Right lobe of liver (tissue), 6 donors: ENCODE measurements at regions not wholly inside any gene's neighbourhood (a gene's known extent, or its start where the extent isn't known, plus 50 kb on each side); places are given as distances from the start of the nearest gene placed in this dataset.
A peak's percentile ranks its signal among the peaks of the same experiment; 100 is the strongest.

Experiments
- ATAC-seq, 4 donors: fragments of 200-7000 bp; cut with Tn5 transposase; one replicate each; pipeline ENCODE4 v1.9.1; 2020; ENCODE audit warnings: mild to moderate bottlenecking in 4 of 4, moderate library complexity in 4 of 4
- DNase-seq, 3 donors: peaks; one replicate each; pipeline ENCODE4 v3.0.0-alpha.2; 2020
- H3K27ac ChIP-seq, 3 donors: fragments of 200-600 bp; one replicate each; pipeline ENCODE4 v1.8.0; 2022
- H3K27me3 ChIP-seq, 2 donors: fragments of 200-600 bp; one replicate each; pipeline ENCODE4 v1.8.0; 2022
- H3K36me3 ChIP-seq, 4 donors: fragments of 200-600 bp; sonication (generic) in 1 of 4; one replicate each; pipeline versions ENCODE4 v1.5.1 to v1.8.0; 2017 to 2022; ENCODE audit warnings: control low read depth in 1 of 4
- H3K4me1 ChIP-seq, 4 donors: fragments of 200-600 bp; sonication (generic) in 1 of 4; one replicate each; pipeline versions ENCODE4 v1.5.1 to v1.8.0; 2017 to 2022; ENCODE audit warnings: control low read depth in 1 of 4
- H3K4me3 ChIP-seq, 3 donors: fragments of 200-600 bp; one replicate each; pipeline ENCODE4 v1.8.0; 2022
- H3K9me3 ChIP-seq, 4 donors: fragments of 200-600 bp; sonication (generic) in 1 of 4; one replicate each; pipeline versions ENCODE4 v1.5.1 to v1.8.0; 2017 to 2022; ENCODE audit warnings: control low read depth in 1 of 4
- POLR2A ChIP-seq: fragments of 450-650 bp; IDR thresholded peaks from one replicate; pipeline ENCODE4 v1.6.1; 2017; ENCODE audit warnings: antibody characterized with exemption, mild to moderate bottlenecking
- WGBS: methylation state at CpG from one replicate; pipeline ENCODE4 v1.1.6; 2018; ENCODE audit warnings: low coverage, low lambda C conversion rate; ENCODE audit not compliant: insufficient coverage; ENCODE audit errors: missing lambda C conversion rate; 5-methylcytosine and 5-hydroxymethylcytosine counted together
- intact Hi-C, 2 donors: fragments of 100-400 bp; cut with DNase I; formaldehyde crosslinking; loops; one replicate each; pipeline versions ENCODE4 v1.11.2 to v1.14.1; 2022
- TF ChIP-seq, protein P1 (sequence below), 4 donors: fragments of 200-600 bp in 3 of 4; fragments of 450-650 bp in 1 of 4; IDR thresholded peaks; one replicate each; pipeline versions ENCODE4 v1.5.1 to v1.8.0; 2016 to 2022; ENCODE audit warnings: antibody characterized with exemption in 4 of 4, mild to moderate bottlenecking in 2 of 4
- donor health status: DM: no; HTN: yes; CAD: no.
- donor health status: DM: no; HTN: no; CAD: no.
- donor health status: DM: no; HTN: no; CAD: no.
- donor health status: DM: no; HTN: yes; CAD: no.
- donor health status: DM: no; HTN: yes; CAD: no.

DNA sequence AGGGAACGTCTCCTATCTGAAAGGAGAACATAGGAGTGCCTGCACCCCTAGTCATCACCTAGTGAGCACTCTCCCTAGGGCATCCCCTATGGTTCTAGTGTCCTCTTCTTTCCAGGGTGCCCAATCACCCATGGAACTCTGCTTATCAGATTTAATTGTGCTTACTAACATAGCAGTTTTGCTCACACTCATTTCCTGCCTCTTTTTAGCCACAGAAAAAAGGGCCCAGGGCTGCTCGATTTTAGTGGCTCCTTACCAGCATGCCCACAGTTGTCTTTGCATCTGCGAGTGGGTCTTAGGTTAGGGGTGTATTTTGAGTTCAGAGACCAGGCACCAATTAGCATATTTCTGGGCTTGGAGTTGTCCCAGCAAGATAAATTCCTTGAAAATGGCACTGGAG lies 1110.2 kb downstream of the TAF11L14 start:
- Histone ChIP-seq H3K4me3 (no peak overlapping the region), H3K4me1 (no peaks in the 10 kb centered on the region)

DNA sequence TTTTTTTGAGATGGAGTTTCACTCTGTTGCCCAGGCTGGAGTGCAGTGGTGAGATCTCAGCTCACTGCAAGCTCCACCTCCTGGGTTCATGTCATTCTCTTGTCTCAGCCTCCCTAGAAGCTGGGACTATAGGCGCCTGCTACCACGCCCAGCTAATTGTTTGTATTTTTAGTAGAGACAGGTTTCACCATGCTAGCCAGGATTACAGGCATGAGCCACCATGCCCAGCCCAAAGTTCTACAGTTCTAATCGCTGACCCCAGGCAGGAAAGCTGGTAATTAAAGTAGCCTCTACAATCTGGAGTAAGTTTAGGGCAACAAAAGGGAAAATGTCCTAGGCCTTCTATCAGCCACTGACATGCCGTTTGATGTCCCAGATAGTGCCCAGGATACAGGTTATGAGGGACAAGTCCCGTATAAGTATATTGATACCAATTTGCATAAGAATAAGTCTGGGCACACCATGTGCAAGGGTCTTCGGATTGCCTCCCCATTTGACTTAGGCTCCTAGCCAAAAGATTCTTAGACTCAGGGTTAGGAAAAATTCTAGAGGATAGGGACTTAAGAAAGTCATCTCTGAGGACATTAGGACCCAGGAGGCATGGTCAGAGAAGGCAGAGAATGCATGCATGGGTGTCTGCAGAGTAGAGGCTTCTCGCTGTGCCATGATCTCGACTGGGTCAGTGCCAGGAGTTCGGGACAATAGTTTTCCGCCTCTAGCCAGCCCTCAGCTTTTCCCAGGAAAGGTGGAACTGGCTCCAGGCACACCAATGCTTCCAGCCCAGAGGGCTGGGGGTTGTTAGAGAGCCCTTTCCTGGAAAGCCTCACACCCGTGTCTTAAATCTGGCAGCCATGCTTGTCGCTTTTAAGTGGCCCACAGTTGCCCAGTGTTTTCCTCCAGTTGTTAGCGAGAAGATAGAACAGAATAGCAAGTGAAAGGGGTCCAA lies 1111.1 kb downstream of the TAF11L14 start:
- DNase-seq = peak; percentile 41 to 70 (median 57)
- H3K36me3 ChIP-seq = no peaks in the 10 kb centered on the region
- H3K27ac ChIP-seq = peak overlapping the region; percentile 65 to 78 (median 71)
- ATAC-seq = peak; percentile 74 to 82 (median 78)
- peak overlapping the region; percentile 49 to 62 (median 62) for H3K4me3 ChIP-seq
- no peaks in the 10 kb centered on the region for H3K27me3 ChIP-seq
- no peaks in the 10 kb centered on the region for H3K9me3 ChIP-seq
- TF ChIP-seq POLR2A = no peak
- TF ChIP-seq, protein P1, sequence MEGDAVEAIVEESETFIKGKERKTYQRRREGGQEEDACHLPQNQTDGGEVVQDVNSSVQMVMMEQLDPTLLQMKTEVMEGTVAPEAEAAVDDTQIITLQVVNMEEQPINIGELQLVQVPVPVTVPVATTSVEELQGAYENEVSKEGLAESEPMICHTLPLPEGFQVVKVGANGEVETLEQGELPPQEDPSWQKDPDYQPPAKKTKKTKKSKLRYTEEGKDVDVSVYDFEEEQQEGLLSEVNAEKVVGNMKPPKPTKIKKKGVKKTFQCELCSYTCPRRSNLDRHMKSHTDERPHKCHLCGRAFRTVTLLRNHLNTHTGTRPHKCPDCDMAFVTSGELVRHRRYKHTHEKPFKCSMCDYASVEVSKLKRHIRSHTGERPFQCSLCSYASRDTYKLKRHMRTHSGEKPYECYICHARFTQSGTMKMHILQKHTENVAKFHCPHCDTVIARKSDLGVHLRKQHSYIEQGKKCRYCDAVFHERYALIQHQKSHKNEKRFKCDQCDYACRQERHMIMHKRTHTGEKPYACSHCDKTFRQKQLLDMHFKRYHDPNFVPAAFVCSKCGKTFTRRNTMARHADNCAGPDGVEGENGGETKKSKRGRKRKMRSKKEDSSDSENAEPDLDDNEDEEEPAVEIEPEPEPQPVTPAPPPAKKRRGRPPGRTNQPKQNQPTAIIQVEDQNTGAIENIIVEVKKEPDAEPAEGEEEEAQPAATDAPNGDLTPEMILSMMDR (IDR thresholded peaks at IDR 0.05) = no peak
- no peaks in the 10 kb centered on the region for H3K4me1 ChIP-seq
- WGBS = 24% methylated on average over 8 of the region's 13 CpGs
- intact Hi-C loops = no loop called here

More for the DNA sequence above, 1110.2 kb downstream of the TAF11L14 start:
- Histone ChIP-seq H3K9me3 (no peaks in the 10 kb centered on the region), H3K36me3 (no peaks in the 10 kb centered on the region), H3K27ac (no peak overlapping the region), H3K27me3 (no peaks in the 10 kb centered on the region)
- WGBS = 61% methylated on average over 3 of the region's 3 CpGs
- intact Hi-C loops = no loop called here
- no peak for TF ChIP-seq POLR2A
- TF ChIP-seq, protein P1 (IDR thresholded peaks at IDR 0.05) = no peak
- DNase-seq = no peak
- ATAC-seq = no peak

DNA sequence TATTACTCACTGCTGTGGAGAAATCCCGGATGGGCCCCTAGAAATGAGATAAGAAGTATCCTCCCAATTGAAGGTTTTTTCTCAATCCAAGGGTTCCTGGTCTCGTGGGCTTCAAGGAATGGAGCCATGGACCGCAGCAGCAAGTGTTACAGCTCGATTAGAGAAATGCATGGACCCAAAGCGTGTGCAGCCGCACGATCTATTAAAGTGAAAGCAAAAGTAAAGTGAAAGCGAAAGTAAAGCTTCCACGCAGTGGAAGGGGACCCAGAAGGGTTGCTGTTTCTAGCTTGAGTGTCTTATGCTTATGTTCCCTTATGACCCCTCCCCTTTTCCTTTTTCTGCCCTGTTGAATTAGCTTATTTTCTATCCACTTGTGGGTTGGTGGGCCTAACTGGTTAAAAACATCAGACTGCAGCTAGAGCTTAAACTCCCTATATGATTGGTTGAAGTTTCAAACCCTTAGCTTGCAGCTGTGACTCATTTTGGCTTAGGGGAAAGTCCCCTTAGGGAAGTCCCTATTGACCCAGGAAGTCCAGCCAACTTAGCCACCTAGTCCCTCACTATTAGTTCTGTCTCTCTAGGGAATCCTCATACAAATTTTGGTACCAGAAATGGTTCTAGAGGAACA lies 1111.8 kb downstream of the TAF11L14 start:
- H3K4me3 ChIP-seq = peak overlapping the region; percentile 49 to 62 (median 62)
- H3K27ac ChIP-seq = peak overlapping the region; percentile 65 to 78 (median 71)
- H3K4me1 ChIP-seq = no peaks in the 10 kb centered on the region
- no peaks in the 10 kb centered on the region for H3K27me3 ChIP-seq
- no peaks in the 10 kb centered on the region for H3K36me3 ChIP-seq
- DNase-seq (peak in 2 of 3 donors; percentile 35 to 51), ATAC-seq (peak; percentile 95 to 97 (median 95))
- H3K9me3 ChIP-seq = no peaks in the 10 kb centered on the region
- intact Hi-C loops = no loop called here
- TF ChIP-seq, protein P1 (IDR thresholded peaks at IDR 0.05) = no peak
- no peak for TF ChIP-seq POLR2A
- WGBS = 11% methylated on average over 9 of the region's 9 CpGs

DNA sequence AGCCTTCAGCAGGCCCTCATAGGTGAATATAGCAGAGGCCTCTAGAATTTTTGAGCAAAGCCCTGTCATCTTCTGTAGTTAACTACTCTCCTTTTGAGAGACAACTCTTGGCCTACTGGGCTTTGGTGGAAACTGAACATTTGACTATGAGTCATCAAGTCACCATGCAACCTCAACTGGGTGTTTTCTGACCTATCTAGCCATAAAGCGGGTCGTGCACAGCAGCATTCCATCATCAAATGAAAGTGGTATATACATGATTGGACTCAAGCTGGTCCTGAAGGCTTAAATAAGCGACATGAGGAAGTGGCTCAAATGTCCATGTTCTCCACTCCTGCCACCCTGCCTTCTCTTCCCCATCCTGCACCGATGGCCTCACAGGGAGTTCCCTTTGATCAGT lies 1115.5 kb downstream of the TAF11L14 start:
- intact Hi-C loops = no loop called here
- no peak for ATAC-seq

More for the DNA sequence above, 1115.5 kb downstream of the TAF11L14 start:
- Histone ChIP-seq H3K4me3 (no peak overlapping the region), H3K4me1 (no peaks in the 10 kb centered on the region), H3K9me3 (no peaks in the 10 kb centered on the region), H3K27me3 (no peaks in the 10 kb centered on the region), H3K36me3 (no peaks in the 10 kb centered on the region), H3K27ac (no peak overlapping the region)
- WGBS = no CpG with 5 or more reads among the region's 4 CpGs
- TF ChIP-seq, protein P1 (IDR thresholded peaks at IDR 0.05) = no peak
- no peak for TF ChIP-seq POLR2A
- DNase-seq = no peak
